Ectodermal cell (in vitro differentiated cells): ENCODE measurements at regions not wholly inside any gene's neighbourhood (a gene's known extent, or its start where the extent isn't known, plus 50 kb on each side); places are given as distances from the start of the nearest gene placed in this dataset.
"Not testable (repeated sequence)": the region's sequence is repeated elsewhere in the genome, so short reads cannot be mapped to it uniquely, and the experiment has no call there.

ENCODE experiments used
- H3K27ac ChIP-seq: 2 replicates; pipeline ENCODE4 v1.7.0; 2013; ENCODE audit warnings: mild to moderate bottlenecking, low read depth, low read length; ENCODE audit not compliant: insufficient read depth, poor library complexity, severe bottlenecking
- H3K27me3 ChIP-seq: 2 replicates; pipeline ENCODE4 v1.7.0; 2013; ENCODE audit warnings: mild to moderate bottlenecking, low read length; ENCODE audit not compliant: insufficient read depth, control insufficient read depth, poor library complexity, severe bottlenecking
- H3K36me3 ChIP-seq: one replicate; pipeline ENCODE4 v1.7.0; 2013; ENCODE audit warnings: low read length; ENCODE audit not compliant: control insufficient read depth, insufficient read depth
- H3K4me1 ChIP-seq: one replicate; pipeline ENCODE4 v1.7.0; 2013; ENCODE audit warnings: low read length; ENCODE audit not compliant: control insufficient read depth, insufficient read depth
- H3K4me3 ChIP-seq: 2 replicates; pipeline ENCODE4 v1.7.0; 2013; ENCODE audit warnings: low read depth, low read length, control low read depth; ENCODE audit not compliant: insufficient read depth
- H3K9me3 ChIP-seq: 2 replicates; pipeline ENCODE4 v1.7.0; 2013; ENCODE audit warnings: mild to moderate bottlenecking, low read length, moderate library complexity; ENCODE audit not compliant: control insufficient read depth
- WGBS, 2 experiments: methylation state at CpG; one replicate each; pipeline ENCODE4 v1.1.7; 2013; ENCODE audit warnings: missing lambda C conversion rate in 2 of 2; 5-methylcytosine and 5-hydroxymethylcytosine counted together

- Histone ChIP-seq H3K9me3 (no peaks in the 10 kb centered on the region), H3K27me3 (no peaks in the 10 kb centered on the region), H3K4me1 (no peaks in the 10 kb centered on the region), H3K36me3 (no peaks in the 10 kb centered on the region), H3K4me3 (no peak overlapping the region), H3K27ac (no peak overlapping the region)
- 90 to 98% methylated on average over 2 of the region's 3 CpGs for WGBS, 2 experiments
Observed at GRCh38 chr5:152456815-152457443, 51.9 kb upstream of the NMUR2 start.

GRCh38 chr5:152462021-152462721, 57.1 kb upstream of the NMUR2 start:
- 84 to 93% methylated on average over 4 of the region's 4 CpGs for WGBS, 2 experiments
- H3K4me3 ChIP-seq, result no peak overlapping the region
- no peaks in the 10 kb centered on the region for H3K9me3 ChIP-seq
- no peaks in the 10 kb centered on the region for H3K36me3 ChIP-seq
- H3K4me1 ChIP-seq, result no peaks in the 10 kb centered on the region
- no peak overlapping the region for H3K27ac ChIP-seq
- no peaks in the 10 kb centered on the region for H3K27me3 ChIP-seq

- no peaks in the 10 kb centered on the region for H3K9me3 ChIP-seq
- no peaks in the 10 kb centered on the region for H3K27me3 ChIP-seq
- H3K36me3 ChIP-seq, result no peaks in the 10 kb centered on the region
- 85 to 95% methylated on average over 4 of the region's 4 CpGs for WGBS, 2 experiments
- no peaks in the 10 kb centered on the region for H3K4me1 ChIP-seq
- H3K4me3 ChIP-seq, result no peak overlapping the region
- H3K27ac ChIP-seq, result no peak overlapping the region
Observed at GRCh38 chr5:152464048-152464447, 59.0 kb upstream of the NMUR2 start.

GRCh38 chr5:152465140-152465539, 60.1 kb upstream of the NMUR2 start:
- Histone ChIP-seq H3K4me3 (no peak overlapping the region), H3K27ac (no peak overlapping the region), H3K36me3 (no peaks in the 10 kb centered on the region)

GRCh38 chr5:152466085-152466745, 61.1 kb upstream of the NMUR2 start:
- no peaks in the 10 kb centered on the region for H3K36me3 ChIP-seq
- H3K27me3 ChIP-seq, result no peaks in the 10 kb centered on the region
- 89 to 98% methylated on average over 3 of the region's 3 CpGs for WGBS, 2 experiments
- H3K9me3 ChIP-seq, result no peaks in the 10 kb centered on the region
- H3K27ac ChIP-seq, result no peak overlapping the region
- no peaks in the 10 kb centered on the region for H3K4me1 ChIP-seq
- H3K4me3 ChIP-seq, result no peak overlapping the region

More at GRCh38 chr5:152465140-152465539, 60.1 kb upstream of the NMUR2 start:
- Histone ChIP-seq H3K9me3 (no peaks in the 10 kb centered on the region), H3K4me1 (no peaks in the 10 kb centered on the region), H3K27me3 (no peaks in the 10 kb centered on the region)

- Histone ChIP-seq H3K9me3 (no peaks in the 10 kb centered on the region), H3K4me1 (no peaks in the 10 kb centered on the region), H3K36me3 (no peaks in the 10 kb centered on the region), H3K4me3 (no peak overlapping the region), H3K27ac (no peak overlapping the region), H3K27me3 (no peaks in the 10 kb centered on the region)
- WGBS, 2 experiments, result 81 to 94% methylated on average over 3 of the region's 3 CpGs
Observed at GRCh38 chr5:152470167-152470566, 65.1 kb upstream of the NMUR2 start.

- Histone ChIP-seq H3K4me1 (no peaks in the 10 kb centered on the region), H3K27me3 (no peaks in the 10 kb centered on the region), H3K9me3 (no peaks in the 10 kb centered on the region), H3K27ac (no peak overlapping the region), H3K36me3 (no peaks in the 10 kb centered on the region), H3K4me3 (no peak overlapping the region)
Observed at GRCh38 chr5:152472083-152472482, 67.0 kb upstream of the NMUR2 start.

- Histone ChIP-seq H3K36me3 (no peaks in the 10 kb centered on the region), H3K9me3 (no peaks in the 10 kb centered on the region), H3K4me1 (no peaks in the 10 kb centered on the region), H3K27me3 (no peaks in the 10 kb centered on the region), H3K4me3 (no peak overlapping the region), H3K27ac (no peak overlapping the region)
- WGBS, 2 experiments, result 83 to 84% methylated on average over 1 of the region's 1 CpG
Observed at GRCh38 chr5:152474961-152475360, 69.9 kb upstream of the NMUR2 start.

- WGBS, 2 experiments, result 88 to 93% methylated on average over 1 to 2 of the region's 2 CpGs
- Histone ChIP-seq H3K36me3 (no peaks in the 10 kb centered on the region), H3K27me3 (no peaks in the 10 kb centered on the region), H3K4me1 (no peaks in the 10 kb centered on the region), H3K4me3 (no peak overlapping the region), H3K27ac (no peak overlapping the region), H3K9me3 (no peaks in the 10 kb centered on the region)
Observed at GRCh38 chr5:152477536-152477935, 72.5 kb upstream of the NMUR2 start.

GRCh38 chr5:152479866-152480265, 74.8 kb upstream of the NMUR2 start:
- H3K4me3 ChIP-seq, H3K27ac ChIP-seq, H3K36me3 ChIP-seq, H3K9me3 ChIP-seq, H3K27me3 ChIP-seq, H3K4me1 ChIP-seq: not testable (repeated sequence)
- 96 to 97% methylated on average over 34 to 35 of the region's 35 CpGs for WGBS, 2 experiments
